K562 (cell line): ENCODE measurements at regions not wholly inside any gene's neighbourhood (a gene's known extent, or its start where the extent isn't known, plus 50 kb on each side); places are given as distances from the start of the nearest gene placed in this dataset.

Experiments used
- ATAC-seq: fragments of 200-7000 bp; cut with Tn5 transposase; 3 replicates; pipeline ENCODE4 v1.9.1; 2020; ENCODE audit warnings: moderate library complexity
- BruUV-seq: library from RNA; stranded (reverse); fragments of 400-500 nt; replicated peaks from 2 replicates; lab custom pipeline; 2021; lab: Mats Ljungman, UMichigan
- CTCF ChIA-PET: fragments of 300-600 bp; formaldehyde crosslinking; extraction: SDS; loops from one replicate; lab custom pipeline; 2021; ENCODE audit warnings: low intra/inter-chr PET ratio; lab: Yijun Ruan, JAX
- POLR2A ChIA-PET: fragments of 300-600, 350-650 bp; sonication (Branson Sonifier 250); formaldehyde crosslinking; extraction: SDS; loops from one replicate; lab custom pipeline; 2021; ENCODE audit warnings: antibody characterized with exemption, inconsistent platforms; lab: Yijun Ruan, JAX
- DNase-seq, 4 experiments: peaks; one replicate each; pipeline versions ENCODE4 v3.0.0 to v3.0.0-alpha.2; 2011 to 2018; ENCODE audit warnings: low spot score in 3 of 4, mixed read lengths in 3 of 4; ENCODE audit errors: extremely low read depth in 1 of 4
- FAIRE-seq: peaks from 2 replicates; lab custom pipeline; 2011; peaks lifted over from hg19 to GRCh38; lab: Jason Lieb, UNC
- H2AFZ ChIP-seq: 2 replicates; pipeline ENCODE4 v1.6.0; 2011; ENCODE audit warnings: low read depth, low read length, control low read depth, inconsistent platforms
- H3K27ac ChIP-seq: fragments of 200-600 bp; 3 replicates; pipeline ENCODE4 v1.8.0; 2011; ENCODE audit warnings: low read depth, mild to moderate bottlenecking, control low read depth, inconsistent platforms, low read length, moderate library complexity, mixed read lengths; ENCODE audit errors: extremely low read depth
- H3K27me3 ChIP-seq, 2 experiments: fragments of 300-600 bp in 1 of 2; 2 replicates in 1 of 2; 3 replicates in 1 of 2; pipeline versions ENCODE4 v1.6.0 to v1.8.0; 2011; ENCODE audit warnings: inconsistent platforms in 2 of 2, low read length in 2 of 2, mild to moderate bottlenecking in 1 of 2, mixed read lengths in 1 of 2, moderate library complexity in 1 of 2; ENCODE audit not compliant: control insufficient read depth in 2 of 2, insufficient read depth in 2 of 2
- H3K36me3 ChIP-seq: fragments of 300-600 bp; 3 replicates; pipeline ENCODE4 v1.8.0; 2011; ENCODE audit warnings: mild to moderate bottlenecking, low read length, inconsistent platforms; ENCODE audit not compliant: control insufficient read depth, insufficient read depth
- H3K4me1 ChIP-seq, 2 experiments: fragments of 200-600 bp in 1 of 2; replicated peaks in 1 of 2; 2 replicates in 1 of 2; 3 replicates in 1 of 2; pipeline versions ENCODE4 v1.5.1 to v1.8.0; 2011; ENCODE audit warnings: inconsistent platforms in 2 of 2, low read length in 2 of 2, mild to moderate bottlenecking in 1 of 2, mixed read lengths in 1 of 2, moderate library complexity in 1 of 2; ENCODE audit not compliant: control insufficient read depth in 2 of 2, insufficient read depth in 2 of 2
- H3K4me2 ChIP-seq: 2 replicates; pipeline ENCODE4 v1.6.1; 2011; ENCODE audit warnings: low read length, control low read depth, inconsistent platforms, mixed read lengths; ENCODE audit not compliant: insufficient read depth
- H3K4me3 ChIP-seq: fragments of 200-600 bp; sonication (generic), shearing (Covaris generic); 2 replicates; pipeline ENCODE4 v1.5.1; 2016; ENCODE audit warnings: control low read depth, inconsistent platforms
- H3K79me2 ChIP-seq: fragments of 200-600 bp; 3 replicates; pipeline ENCODE4 v1.8.0; 2011; ENCODE audit warnings: low read length, inconsistent platforms; ENCODE audit not compliant: control insufficient read depth, insufficient read depth
- H3K9ac ChIP-seq, 2 experiments: 2 replicates each; pipeline versions ENCODE4 v1.6.0 to v1.6.1; 2011; ENCODE audit warnings: low read depth in 2 of 2, low read length in 2 of 2, control low read depth in 1 of 2, inconsistent platforms in 1 of 2, mild to moderate bottlenecking in 1 of 2, mixed read lengths in 1 of 2; ENCODE audit not compliant: insufficient read depth in 1 of 2
- H3K9me1 ChIP-seq: one replicate; pipeline ENCODE4 v1.6.0; 2011; ENCODE audit warnings: inconsistent platforms, mild to moderate bottlenecking, low read length, moderate library complexity; ENCODE audit not compliant: control insufficient read depth, insufficient read depth
- H3K9me3 ChIP-seq: replicated peaks from 2 replicates; pipeline ENCODE4 v1.5.1; 2011; ENCODE audit warnings: low read depth, low read length, inconsistent platforms; ENCODE audit not compliant: control insufficient read depth, insufficient read depth
- H4K20me1 ChIP-seq: replicated peaks from 2 replicates; pipeline ENCODE4 v1.6.1; 2011; ENCODE audit warnings: low read length, inconsistent platforms, mixed read lengths; ENCODE audit not compliant: control insufficient read depth, insufficient read depth
- CC2D1A ChIP-seq: fragments of 450-650 bp; IDR thresholded peaks from 2 replicates; pipeline ENCODE4 v1.6.1; 2017; ENCODE audit warnings: mild to moderate bottlenecking
- DIDO1 ChIP-seq: fragments of 450-650 bp; IDR thresholded peaks from 2 replicates; pipeline ENCODE4 v1.6.1; 2016; ENCODE audit warnings: low read depth, missing biosample characterization, missing genetic modification characterization
- FIP1L1 ChIP-seq: fragments of 200-400 bp; formaldehyde crosslinking; IDR thresholded peaks from 2 replicates; pipeline ENCODE4 v1.6.1; 2018; ENCODE audit warnings: mild to moderate bottlenecking, low read depth, low read length; ENCODE audit not compliant: poor library complexity, severe bottlenecking
- FOXJ3 ChIP-seq: sonication (generic); formaldehyde crosslinking; IDR thresholded peaks from 2 replicates; pipeline ENCODE4 v1.4.0; 2020; ENCODE audit warnings: mild to moderate bottlenecking, missing genetic modification reagents
- IFI16 ChIP-seq: fragments of 250-450 bp; sonication (Bioruptor Pico); IDR thresholded peaks from 2 replicates; pipeline ENCODE4 v2.1.2; 2022; ENCODE audit warnings: mild to moderate bottlenecking, inconsistent platforms
- MYC ChIP-seq, 2 experiments: fragments of 250-450 bp in 1 of 2; sonication (Bioruptor Pico) in 1 of 2; IDR thresholded peaks; 2 replicates each; pipeline versions ENCODE4 v1.5.1 to v1.6.1; 2012 to 2021; ENCODE audit warnings: low read depth in 2 of 2, borderline replicate concordance in 1 of 2, improper control_type of control experiment in 1 of 2, low read length in 1 of 2, mild to moderate bottlenecking in 1 of 2, moderate library complexity in 1 of 2
- PHF20 ChIP-seq: fragments of 450-650 bp; IDR thresholded peaks from 2 replicates; pipeline ENCODE4 v1.6.1; 2018; ENCODE audit not compliant: partially characterized antibody
- RBM22 ChIP-seq: fragments of 200-400 bp; formaldehyde crosslinking; IDR thresholded peaks from 2 replicates; pipeline ENCODE4 v1.6.1; 2018; ENCODE audit warnings: low read length, low read depth; ENCODE audit not compliant: poor library complexity, severe bottlenecking
- SMARCA5 ChIP-seq: fragments of 450-650 bp; IDR thresholded peaks from 2 replicates; pipeline ENCODE4 v1.6.1; 2016
- TGIF2 ChIP-seq: sonication (generic); formaldehyde crosslinking; IDR thresholded peaks from 2 replicates; pipeline ENCODE4 v1.8.1; 2022; ENCODE audit warnings: mild to moderate bottlenecking, missing genetic modification reagents, moderate library complexity
- ZNF174 ChIP-seq: fragments of 250-450 bp; sonication (Bioruptor Pico); IDR thresholded peaks from 2 replicates; pipeline ENCODE4 v1.4.0; 2020; ENCODE audit warnings: mild to moderate bottlenecking
- ZNF184 ChIP-seq: sonication (generic); formaldehyde crosslinking; IDR thresholded peaks from 2 replicates; pipeline ENCODE4 v1.5.0; 2020; ENCODE audit warnings: missing genetic modification reagents
- ZNF224 ChIP-seq: sonication (generic); formaldehyde crosslinking; IDR thresholded peaks from 2 replicates; pipeline ENCODE4 v1.8.0; 2022; ENCODE audit warnings: mild to moderate bottlenecking, missing genetic modification reagents
- ZNF436 ChIP-seq: fragments of 250-450, 450-650 bp; sonication (Bioruptor Pico); formaldehyde crosslinking; IDR thresholded peaks from 2 replicates; pipeline ENCODE4 v1.7.0; 2020; ENCODE audit warnings: mild to moderate bottlenecking
- WGBS: fragments of 100-300 bp; shearing (Covaris generic); methylation state at CpG from one replicate; pipeline ENCODE4 v1.1.6; 2016; ENCODE audit warnings: low coverage, mixed read lengths; ENCODE audit not compliant: insufficient coverage; ENCODE audit errors: missing lambda C conversion rate; 5-methylcytosine and 5-hydroxymethylcytosine counted together
- in situ Hi-C: fragments of 300-500 bp; cut with MboI; formaldehyde crosslinking; loops from 4 replicates; pipeline ENCODE4 v1.15.0; 2018; ENCODE audit warnings: inconsistent platforms, mixed read lengths
- intact Hi-C: fragments of 100-400 bp; cut with micrococcal nuclease; formaldehyde crosslinking; loops from 2 replicates; pipeline ENCODE4 v1.14.2; 2022
- TF ChIP-seq, protein P1 (sequence below): sonication (generic); formaldehyde crosslinking; IDR thresholded peaks from 2 replicates; pipeline ENCODE4 v1.8.0; 2022; ENCODE audit warnings: mild to moderate bottlenecking, missing genetic modification reagents
- TF ChIP-seq, protein P2 (sequence below), 2 experiments: fragments of 150-350 bp in 1 of 2; IDR thresholded peaks; 2 replicates each; pipeline ENCODE4 v1.6.1; 2012 to 2016; ENCODE audit warnings: low read depth in 2 of 2, low read length in 2 of 2, mild to moderate bottlenecking in 1 of 2, moderate library complexity in 1 of 2

DNA sequence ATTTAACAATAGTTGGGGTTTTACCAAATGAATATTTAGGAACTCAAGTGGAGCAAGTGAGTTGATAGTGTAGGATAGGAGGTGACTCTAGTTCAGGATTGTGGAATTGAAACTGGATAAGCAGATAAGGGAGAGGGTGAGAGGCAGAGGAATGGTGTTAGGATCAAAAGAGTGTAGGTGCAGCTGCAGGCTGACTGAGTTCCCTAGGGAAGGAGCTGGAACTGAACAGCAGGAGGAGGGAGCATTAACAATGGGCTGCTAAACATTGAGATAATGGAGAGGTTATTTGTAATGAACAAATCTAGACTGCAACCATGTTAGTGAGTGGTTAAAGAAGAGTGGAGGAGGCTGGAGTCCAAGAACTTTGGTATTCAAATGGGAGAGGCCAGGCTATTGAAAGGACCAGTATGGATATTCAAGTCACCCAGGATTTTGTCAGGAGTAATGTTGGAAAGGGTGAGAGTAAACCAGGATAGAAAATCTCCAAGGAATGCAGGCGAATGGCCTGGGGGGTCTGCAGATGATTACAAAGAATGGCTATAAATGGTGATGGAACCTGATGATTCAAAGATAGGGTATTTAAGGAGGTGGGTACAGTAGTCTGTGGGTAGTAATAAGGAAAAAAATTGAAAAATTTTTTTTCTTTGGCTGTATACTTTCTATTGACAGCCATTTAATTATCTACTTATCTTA, 497.1 kb upstream of the TENM3 start:
- H4K20me1 ChIP-seq, result no peaks in the 10 kb centered on the region
- no peaks in the 10 kb centered on the region for H3K36me3 ChIP-seq
- H3K9me1 ChIP-seq, result no peaks in the 10 kb centered on the region
- in situ Hi-C loops (no loop called here), intact Hi-C loops (no loop called here)
- H3K9ac ChIP-seq, result no peak overlapping the region
- 0% methylated on average over 1 of the region's 1 CpG for WGBS
- POLR2A ChIA-PET, result no interaction called here
- H3K4me3 ChIP-seq, result no peak overlapping the region
- no peaks in the 10 kb centered on the region for H3K9me3 ChIP-seq
- no peak overlapping the region for H3K4me2 ChIP-seq
- BruUV-seq, result no TSS peak
- no peaks in the 10 kb centered on the region for H3K27me3 ChIP-seq
- CTCF ChIA-PET, result no interaction called here
- no peaks in the 10 kb centered on the region for H3K4me1 ChIP-seq
- no peak overlapping the region for H3K27ac ChIP-seq
- H3K79me2 ChIP-seq, result no peaks in the 10 kb centered on the region
- FAIRE-seq (no peak), DNase-seq (no peak), ATAC-seq (no peak)
- H2AFZ ChIP-seq, result no peak overlapping the region
- TF ChIP-seq SMARCA5 (no peak), RBM22 (no peak), ZNF174 (CRISPR knock-in tag) (no peak), IFI16 (CRISPR knock-in tag) (no peak), MYC (IDR thresholded peaks at IDR 0.05; ENCODE audit: low read depth, low read length) (no peak), MYC (CRISPR knock-in tag; IDR thresholded peaks at IDR 0.05; ENCODE audit: borderline replicate concordance, low read depth) (no peak), PHF20 (no peak), TGIF2 (CRISPR knock-in tag) (no peak), ZNF436 (CRISPR knock-in tag) (no peak), DIDO1 (tag) (no peak), ZNF184 (CRISPR knock-in tag) (no peak), ZNF224 (CRISPR knock-in tag) (no peak), FOXJ3 (CRISPR knock-in tag) (no peak), FIP1L1 (no peak), CC2D1A (no peak)
- TF ChIP-seq, protein P1, sequence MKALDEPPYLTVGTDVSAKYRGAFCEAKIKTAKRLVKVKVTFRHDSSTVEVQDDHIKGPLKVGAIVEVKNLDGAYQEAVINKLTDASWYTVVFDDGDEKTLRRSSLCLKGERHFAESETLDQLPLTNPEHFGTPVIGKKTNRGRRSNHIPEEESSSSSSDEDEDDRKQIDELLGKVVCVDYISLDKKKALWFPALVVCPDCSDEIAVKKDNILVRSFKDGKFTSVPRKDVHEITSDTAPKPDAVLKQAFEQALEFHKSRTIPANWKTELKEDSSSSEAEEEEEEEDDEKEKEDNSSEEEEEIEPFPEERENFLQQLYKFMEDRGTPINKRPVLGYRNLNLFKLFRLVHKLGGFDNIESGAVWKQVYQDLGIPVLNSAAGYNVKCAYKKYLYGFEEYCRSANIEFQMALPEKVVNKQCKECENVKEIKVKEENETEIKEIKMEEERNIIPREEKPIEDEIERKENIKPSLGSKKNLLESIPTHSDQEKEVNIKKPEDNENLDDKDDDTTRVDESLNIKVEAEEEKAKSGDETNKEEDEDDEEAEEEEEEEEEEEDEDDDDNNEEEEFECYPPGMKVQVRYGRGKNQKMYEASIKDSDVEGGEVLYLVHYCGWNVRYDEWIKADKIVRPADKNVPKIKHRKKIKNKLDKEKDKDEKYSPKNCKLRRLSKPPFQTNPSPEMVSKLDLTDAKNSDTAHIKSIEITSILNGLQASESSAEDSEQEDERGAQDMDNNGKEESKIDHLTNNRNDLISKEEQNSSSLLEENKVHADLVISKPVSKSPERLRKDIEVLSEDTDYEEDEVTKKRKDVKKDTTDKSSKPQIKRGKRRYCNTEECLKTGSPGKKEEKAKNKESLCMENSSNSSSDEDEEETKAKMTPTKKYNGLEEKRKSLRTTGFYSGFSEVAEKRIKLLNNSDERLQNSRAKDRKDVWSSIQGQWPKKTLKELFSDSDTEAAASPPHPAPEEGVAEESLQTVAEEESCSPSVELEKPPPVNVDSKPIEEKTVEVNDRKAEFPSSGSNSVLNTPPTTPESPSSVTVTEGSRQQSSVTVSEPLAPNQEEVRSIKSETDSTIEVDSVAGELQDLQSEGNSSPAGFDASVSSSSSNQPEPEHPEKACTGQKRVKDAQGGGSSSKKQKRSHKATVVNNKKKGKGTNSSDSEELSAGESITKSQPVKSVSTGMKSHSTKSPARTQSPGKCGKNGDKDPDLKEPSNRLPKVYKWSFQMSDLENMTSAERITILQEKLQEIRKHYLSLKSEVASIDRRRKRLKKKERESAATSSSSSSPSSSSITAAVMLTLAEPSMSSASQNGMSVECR (CRISPR knock-in tag), result no peak
- TF ChIP-seq, protein P2, sequence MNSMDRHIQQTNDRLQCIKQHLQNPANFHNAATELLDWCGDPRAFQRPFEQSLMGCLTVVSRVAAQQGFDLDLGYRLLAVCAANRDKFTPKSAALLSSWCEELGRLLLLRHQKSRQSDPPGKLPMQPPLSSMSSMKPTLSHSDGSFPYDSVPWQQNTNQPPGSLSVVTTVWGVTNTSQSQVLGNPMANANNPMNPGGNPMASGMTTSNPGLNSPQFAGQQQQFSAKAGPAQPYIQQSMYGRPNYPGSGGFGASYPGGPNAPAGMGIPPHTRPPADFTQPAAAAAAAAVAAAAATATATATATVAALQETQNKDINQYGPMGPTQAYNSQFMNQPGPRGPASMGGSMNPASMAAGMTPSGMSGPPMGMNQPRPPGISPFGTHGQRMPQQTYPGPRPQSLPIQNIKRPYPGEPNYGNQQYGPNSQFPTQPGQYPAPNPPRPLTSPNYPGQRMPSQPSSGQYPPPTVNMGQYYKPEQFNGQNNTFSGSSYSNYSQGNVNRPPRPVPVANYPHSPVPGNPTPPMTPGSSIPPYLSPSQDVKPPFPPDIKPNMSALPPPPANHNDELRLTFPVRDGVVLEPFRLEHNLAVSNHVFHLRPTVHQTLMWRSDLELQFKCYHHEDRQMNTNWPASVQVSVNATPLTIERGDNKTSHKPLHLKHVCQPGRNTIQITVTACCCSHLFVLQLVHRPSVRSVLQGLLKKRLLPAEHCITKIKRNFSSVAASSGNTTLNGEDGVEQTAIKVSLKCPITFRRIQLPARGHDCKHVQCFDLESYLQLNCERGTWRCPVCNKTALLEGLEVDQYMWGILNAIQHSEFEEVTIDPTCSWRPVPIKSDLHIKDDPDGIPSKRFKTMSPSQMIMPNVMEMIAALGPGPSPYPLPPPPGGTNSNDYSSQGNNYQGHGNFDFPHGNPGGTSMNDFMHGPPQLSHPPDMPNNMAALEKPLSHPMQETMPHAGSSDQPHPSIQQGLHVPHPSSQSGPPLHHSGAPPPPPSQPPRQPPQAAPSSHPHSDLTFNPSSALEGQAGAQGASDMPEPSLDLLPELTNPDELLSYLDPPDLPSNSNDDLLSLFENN (IDR thresholded peaks at IDR 0.05; ENCODE audit: low read depth in 2 of 2, low read length in 2 of 2), result no peak
